KMS-11 (cell line): ENCODE measurements at regions not wholly inside any gene's neighbourhood (a gene's known extent, or its start where the extent isn't known, plus 50 kb on each side); places are given as distances from the start of the nearest gene placed in this dataset.

Experiments used
- H2AFZ ChIP-seq: fragments of 200-600 bp; sonication (generic); 2 replicates; pipeline ENCODE4 v1.6.1; 2016; ENCODE audit warnings: antibody characterized with exemption, mixed run types, low read depth
- H3K27ac ChIP-seq: fragments of 200-600 bp; sonication (generic); 2 replicates; pipeline ENCODE4 v1.6.1; 2016; ENCODE audit warnings: mild to moderate bottlenecking, mixed run types
- H3K27me3 ChIP-seq: fragments of 200-600 bp; sonication (generic); 2 replicates; pipeline ENCODE4 v1.6.1; 2017; ENCODE audit warnings: mild to moderate bottlenecking, low read depth, mixed run types, moderate library complexity; ENCODE audit not compliant: insufficient read depth
- H3K36me3 ChIP-seq: fragments of 200-600 bp; sonication (generic); 2 replicates; pipeline ENCODE4 v1.6.1; 2017; ENCODE audit warnings: mild to moderate bottlenecking, mixed run types; ENCODE audit not compliant: insufficient read depth
- H3K4me1 ChIP-seq: fragments of 200-600 bp; sonication (generic); 2 replicates; pipeline ENCODE4 v1.6.1; 2016; ENCODE audit warnings: mild to moderate bottlenecking, low read depth, mixed run types; ENCODE audit not compliant: poor library complexity, severe bottlenecking
- H3K4me2 ChIP-seq: fragments of 200-600 bp; sonication (generic); 2 replicates; pipeline ENCODE4 v1.7.0; 2016; ENCODE audit warnings: mild to moderate bottlenecking, mixed run types
- H3K4me3 ChIP-seq: fragments of 200-600 bp; sonication (generic); IDR thresholded peaks from 2 replicates; pipeline ENCODE4 v1.6.1; 2017; ENCODE audit warnings: low read depth, low read length, mixed read lengths; ENCODE audit not compliant: insufficient read depth
- H3K79me2 ChIP-seq: fragments of 200-600 bp; sonication (generic); 2 replicates; pipeline ENCODE4 v1.6.1; 2016; ENCODE audit warnings: low read depth, mixed run types; ENCODE audit not compliant: insufficient read depth
- H3K9ac ChIP-seq: fragments of 200-600 bp; sonication (generic); 2 replicates; pipeline ENCODE4 v1.6.1; 2016; ENCODE audit warnings: mild to moderate bottlenecking, mixed run types
- H4K20me1 ChIP-seq: fragments of 200-600 bp; sonication (generic); 2 replicates; pipeline ENCODE4 v1.6.1; 2016; ENCODE audit warnings: mild to moderate bottlenecking, mixed run types; ENCODE audit not compliant: insufficient read depth
- CTCF ChIP-seq: fragments of 200-600 bp; sonication (generic); conservative IDR thresholded peaks from 2 replicates; pipeline ENCODE4 v1.6.1; 2017; ENCODE audit warnings: low read depth, mild to moderate bottlenecking, antibody characterized with exemption, low read length, moderate library complexity, mixed read lengths

GRCh38 chr21:28442624-28443023, 550.1 kb downstream of the LTN1 start:
- H2AFZ ChIP-seq, result no peak overlapping the region
- no peaks in the 10 kb centered on the region for H3K4me1 ChIP-seq
- H3K4me3 ChIP-seq, result no peak overlapping the region
- no peaks in the 10 kb centered on the region for H3K36me3 ChIP-seq
- H3K27ac ChIP-seq, result no peak overlapping the region
- H3K9ac ChIP-seq, result no peak overlapping the region
- H3K79me2 ChIP-seq, result no peaks in the 10 kb centered on the region
- H4K20me1 ChIP-seq, result no peaks in the 10 kb centered on the region
- no peak for TF ChIP-seq CTCF
- H3K4me2 ChIP-seq, result no peak overlapping the region
- H3K27me3 ChIP-seq, result no peaks in the 10 kb centered on the region

GRCh38 chr21:28442085-28442484, 550.6 kb downstream of the LTN1 start:
- Histone ChIP-seq H3K9ac (no peak overlapping the region), H3K36me3 (no peaks in the 10 kb centered on the region), H3K4me1 (no peaks in the 10 kb centered on the region), H3K79me2 (no peaks in the 10 kb centered on the region), H4K20me1 (no peaks in the 10 kb centered on the region), H3K4me3 (no peak overlapping the region), H3K27ac (no peak overlapping the region), H3K27me3 (no peaks in the 10 kb centered on the region), H3K4me2 (no peak overlapping the region), H2AFZ (no peak overlapping the region)
- no peak for TF ChIP-seq CTCF

- no peak for TF ChIP-seq CTCF
These were observed 552.9 kb downstream of the LTN1 start for GRCh38 chr21:28439788-28440187.

GRCh38 chr21:28439251-28439650, 553.4 kb downstream of the LTN1 start:
- no peaks in the 10 kb centered on the region for H3K36me3 ChIP-seq
- H2AFZ ChIP-seq, result no peak overlapping the region
- no peaks in the 10 kb centered on the region for H3K27me3 ChIP-seq
- H3K4me3 ChIP-seq, result no peak overlapping the region
- no peak for TF ChIP-seq CTCF
- no peaks in the 10 kb centered on the region for H3K4me1 ChIP-seq
- H4K20me1 ChIP-seq, result no peaks in the 10 kb centered on the region
- no peak overlapping the region for H3K9ac ChIP-seq
- H3K4me2 ChIP-seq, result no peak overlapping the region
- H3K79me2 ChIP-seq, result no peaks in the 10 kb centered on the region
- no peak overlapping the region for H3K27ac ChIP-seq

More at GRCh38 chr21:28439788-28440187, 552.9 kb downstream of the LTN1 start:
- H3K27me3 ChIP-seq, result no peaks in the 10 kb centered on the region
- no peaks in the 10 kb centered on the region for H3K79me2 ChIP-seq
- no peak overlapping the region for H3K27ac ChIP-seq
- H4K20me1 ChIP-seq, result no peaks in the 10 kb centered on the region
- no peak overlapping the region for H3K9ac ChIP-seq
- no peaks in the 10 kb centered on the region for H3K4me1 ChIP-seq
- no peaks in the 10 kb centered on the region for H3K36me3 ChIP-seq
- no peak overlapping the region for H2AFZ ChIP-seq
- no peak overlapping the region for H3K4me3 ChIP-seq
- no peak overlapping the region for H3K4me2 ChIP-seq
